ENCODE measurements at regions not wholly inside any gene's neighbourhood (a gene's known extent, or its start where the extent isn't known, plus 50 kb on each side); places are given as distances from the start of the nearest gene placed in this dataset.

- Histone ChIP-seq H2AFZ (ENCODE audit: low read length) (no peak overlapping the region), H3K27me3 (ENCODE audit: insufficient read depth, low read length) (no peaks in the 10 kb centered on the region), H2AK5ac (ENCODE audit: insufficient read length, low read length) (no peak overlapping the region), H3K4ac (ENCODE audit: low read depth, low read length) (no peak overlapping the region), H3K23me2 (ENCODE audit: insufficient read length, low read depth, low read length, poor library complexity, severe bottlenecking) (no peaks in the 10 kb centered on the region), H4K91ac (ENCODE audit: insufficient read length, low read depth, low read length) (no peak overlapping the region), H3K79me1 (ENCODE audit: insufficient read depth, low read depth, low read length, poor library complexity, severe bottlenecking) (no peaks in the 10 kb centered on the region), H4K5ac (ENCODE audit: insufficient read length, low read depth, low read length) (no peak overlapping the region), H2BK20ac (ENCODE audit: low read depth, low read length, poor library complexity, severe bottlenecking) (no peak overlapping the region), H3K14ac (ENCODE audit: insufficient read depth, low read length) (no peak overlapping the region), H4K8ac (replicated peaks; ENCODE audit: insufficient read length, low read depth, low read length) (no peak overlapping the region), H4K20me1 (ENCODE audit: control insufficient read depth, insufficient read depth, insufficient read length) (no peaks in the 10 kb centered on the region), H3K79me2 (ENCODE audit: insufficient read depth, low read length) (no peaks in the 10 kb centered on the region), H3K4me2 (ENCODE audit: insufficient read depth, insufficient read length, low read length) (no peak overlapping the region), H3K4me1 (ENCODE audit: insufficient read depth, low read length) (no peaks in the 10 kb centered on the region), H3K18ac (ENCODE audit: insufficient read length, low read depth, low read length) (no peak overlapping the region), H3K9me3 (ENCODE audit: control insufficient read depth, low read depth, low read length) (no peaks in the 10 kb centered on the region), H2BK15ac (ENCODE audit: low read depth, low read length) (no peak overlapping the region), H3K56ac (ENCODE audit: insufficient read length, low read depth, low read length) (no peak overlapping the region), H2BK120ac (ENCODE audit: low read depth, low read length, poor library complexity, severe bottlenecking) (no peak overlapping the region), H3K9ac (ENCODE audit: extremely low read depth, insufficient read length, low read length) (no peak overlapping the region), H3T11ph (ENCODE audit: low read length) (no peak overlapping the region), H3K23ac (ENCODE audit: insufficient read length, low read depth, low read length) (no peak overlapping the region), H3K27ac (ENCODE audit: insufficient read length, low read depth, low read length) (no peak overlapping the region), H2BK5ac (ENCODE audit: insufficient read length, low read length) (no peak overlapping the region), H2BK12ac (ENCODE audit: insufficient read length, low read depth, low read length) (no peak overlapping the region)
- TF ChIP-seq CTCF (conservative IDR thresholded peaks at IDR 0.05) = no peak
- H3K4me3 Mint-ChIP-seq = no peak overlapping the region
- peak overlapping the region in 1 of 3 experiments; percentile 76; a peak in 2 of 7 replicates for H3K27ac Mint-ChIP-seq
- peaks cover 4% of the 10 kb centered on the region in 2 experiments; a peak in 3 of 5 replicates for H3K9me3 Mint-ChIP-seq
- no peak for DNase-seq
- peaks cover 15% of the 10 kb centered on the region in 2 experiments for H3K4me1 Mint-ChIP-seq
- H3K27me3 Mint-ChIP-seq (ENCODE audit: low read depth) = no peaks in the 10 kb centered on the region
- peaks cover 0 to 7% (median 3%) of the 10 kb centered on the region in 3 experiments; a peak in 2 of 7 replicates for H3K36me3 Mint-ChIP-seq (ENCODE audit: insufficient read depth in 1 of 3, low read depth in 3 of 3)
Observed at GRCh38 chr3:176190755-176191154, 1006.5 kb downstream of the TBL1XR1 start.

All from H9 (cell line).